Umbilical cord (tissue), 1 donor: ENCODE measurements at regions not wholly inside any gene's neighbourhood (a gene's known extent, or its start where the extent isn't known, plus 50 kb on each side); places are given as distances from the start of the nearest gene placed in this dataset.

Source experiments
- DNase-seq: peaks from one replicate; pipeline ENCODE4 v3.0.0-alpha.2; 2015; ENCODE audit warnings: low spot score

DNA sequence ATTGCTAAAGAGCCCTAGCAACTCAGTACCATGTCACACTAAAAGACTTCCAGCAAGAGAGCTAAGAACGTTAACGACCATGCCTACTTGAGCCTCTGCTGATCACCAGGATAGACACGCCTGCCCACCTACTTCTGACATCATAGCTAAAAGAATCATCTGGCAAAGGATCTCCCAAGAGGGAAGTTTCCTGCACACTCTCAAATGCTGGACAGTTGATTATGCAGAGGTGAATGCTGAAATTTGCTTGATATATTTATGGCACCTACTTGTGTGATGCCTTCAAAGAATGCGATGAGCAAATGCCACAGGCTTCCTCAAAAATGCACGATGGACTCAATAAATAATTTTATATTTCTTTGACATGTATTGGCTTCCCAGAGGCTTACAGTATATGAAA, 113.6 kb downstream of the GALC start:
- no peak for DNase-seq

DNA sequence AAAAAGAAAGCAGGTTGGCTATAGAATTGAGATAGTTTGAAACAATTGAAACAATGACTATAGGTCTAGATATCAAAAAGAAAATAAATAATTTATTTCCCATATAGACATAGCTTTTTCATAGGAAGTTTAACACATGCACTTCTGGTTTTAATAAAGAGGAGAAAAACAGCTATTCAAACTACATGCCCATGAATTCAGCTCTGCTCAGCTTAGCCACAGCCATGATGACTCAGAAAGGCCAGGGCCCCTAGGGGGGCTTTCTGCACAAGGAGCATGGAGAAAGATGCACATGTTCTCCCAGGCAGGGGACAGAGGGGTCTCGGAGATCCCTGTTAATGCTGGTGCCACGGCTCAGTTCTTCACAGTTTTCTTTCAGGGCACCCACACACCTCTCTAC, 114.0 kb downstream of the GALC start:
- DNase-seq, result no peak

DNA sequence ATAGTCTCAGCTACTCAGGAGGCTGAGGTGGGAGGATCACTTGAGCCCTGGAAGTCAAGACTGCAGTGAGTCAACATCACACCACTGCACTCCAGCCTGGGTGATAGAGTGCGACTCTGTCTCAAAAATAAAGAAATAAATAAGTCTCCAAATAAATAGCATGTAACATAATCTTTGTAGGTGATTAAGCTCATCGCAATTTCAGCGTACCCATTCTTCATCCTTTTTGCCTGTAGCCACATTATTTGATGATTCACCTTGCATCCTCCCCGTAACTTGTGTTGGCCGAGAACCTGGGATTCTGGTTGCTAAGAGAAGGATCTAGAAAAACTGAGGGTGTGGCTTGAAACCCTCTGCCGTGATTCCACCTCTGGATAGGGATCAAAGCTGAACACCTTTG, 115.1 kb downstream of the GALC start:
- DNase-seq, result no peak

DNA sequence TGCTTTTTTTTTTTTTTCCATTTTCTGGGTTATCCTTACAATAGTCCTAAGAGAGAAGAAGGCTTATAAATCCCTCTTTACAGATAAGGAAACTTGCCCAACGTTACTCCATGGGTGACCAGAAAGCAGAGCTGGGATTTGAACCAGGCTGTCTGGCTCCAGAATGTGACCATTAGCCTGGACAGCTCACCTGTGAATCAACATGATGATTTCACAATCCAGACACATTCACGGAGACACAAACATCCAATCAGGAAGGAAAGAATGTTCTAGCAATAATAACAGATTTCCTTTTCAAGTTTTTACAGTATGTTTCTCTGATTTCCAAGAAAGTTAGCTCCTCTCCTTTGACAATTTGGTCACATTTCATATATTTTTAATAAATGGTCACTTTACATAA, 118.3 kb downstream of the GALC start:
- no peak for DNase-seq

DNA sequence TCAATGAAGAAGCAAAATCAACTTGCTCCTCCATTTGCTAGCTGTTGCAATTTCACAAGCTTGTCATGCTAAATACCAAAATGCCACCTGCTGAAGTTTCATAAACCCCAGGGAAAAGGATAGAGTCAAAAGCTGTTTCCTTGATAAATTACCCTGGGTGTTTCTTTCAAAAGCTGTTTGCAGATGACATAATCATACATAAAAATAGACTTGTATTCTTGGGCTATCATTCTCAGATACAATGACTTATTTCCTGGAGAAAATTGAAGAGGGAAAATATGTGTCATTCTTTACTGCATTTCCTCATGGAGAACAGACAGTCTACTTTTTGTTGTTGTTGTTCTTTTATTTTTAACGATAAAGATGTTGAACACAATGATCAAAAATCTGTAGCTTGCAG, 119.2 kb downstream of the GALC start:
- DNase-seq, result no peak

DNA sequence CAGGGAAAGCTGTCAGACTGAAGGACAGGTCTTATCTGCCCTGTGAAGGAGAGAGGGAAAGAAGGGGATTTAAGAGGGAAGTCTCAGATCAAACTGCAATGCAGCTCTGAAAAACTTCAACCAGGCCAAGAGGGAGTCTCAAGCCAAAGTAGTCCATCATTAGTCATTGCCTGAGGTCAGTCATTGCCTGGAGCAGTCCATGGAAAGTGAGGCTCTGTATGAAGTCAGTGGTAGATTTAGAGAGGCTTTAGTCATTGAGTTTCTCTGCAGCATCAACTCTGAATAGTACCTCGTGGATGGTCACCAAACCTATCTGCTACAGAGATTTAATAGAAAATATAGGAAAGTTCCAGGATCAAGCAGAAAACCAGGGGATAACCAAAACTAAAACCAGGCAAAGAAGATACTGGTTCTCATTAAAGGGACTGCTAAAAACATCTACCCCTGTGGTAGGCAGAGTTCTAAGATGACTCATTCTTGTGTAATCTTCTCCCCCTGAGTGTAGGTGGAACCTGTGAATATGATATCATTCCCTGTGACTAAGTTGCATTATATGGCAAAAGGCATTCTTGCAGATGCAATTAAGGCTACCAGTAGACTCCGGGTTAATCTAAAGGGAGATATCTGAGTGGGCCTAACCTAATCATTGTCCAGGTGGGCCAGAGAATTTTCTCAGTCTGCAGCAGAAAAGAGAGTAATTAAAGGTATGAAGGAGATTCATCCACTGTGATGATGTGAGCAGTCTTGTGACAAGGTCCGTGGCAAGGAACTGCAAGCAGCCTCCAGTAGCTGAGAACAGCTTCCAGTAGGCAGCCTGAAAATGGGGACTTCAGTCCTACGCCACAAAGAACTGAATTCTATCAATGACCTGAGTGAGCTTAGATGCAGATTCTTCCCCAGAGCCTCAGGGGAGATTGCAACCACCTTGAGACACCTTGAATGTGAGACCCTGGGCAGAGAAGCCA, 123.1 kb downstream of the GALC start:
- DNase-seq, result no peak

DNA sequence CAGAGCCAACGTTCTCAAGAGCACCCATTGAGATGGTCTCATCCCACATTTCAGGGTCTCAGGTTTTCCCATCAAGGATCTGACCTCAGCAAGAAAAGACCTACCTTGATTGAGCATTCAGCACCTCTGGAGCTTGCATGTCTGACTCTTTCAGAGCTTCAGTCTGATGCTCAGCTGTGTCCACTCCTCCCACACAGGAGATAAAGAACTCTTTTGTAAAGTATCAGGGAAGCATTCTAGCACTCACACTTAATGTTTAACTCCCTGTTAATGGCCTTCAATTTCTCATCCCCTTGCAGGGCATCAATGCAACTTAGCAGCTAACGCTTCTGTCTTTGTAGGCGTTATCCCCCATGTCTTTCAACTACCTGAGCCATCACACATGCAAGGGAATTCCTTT, 124.1 kb downstream of the GALC start:
- DNase-seq, result no peak

DNA sequence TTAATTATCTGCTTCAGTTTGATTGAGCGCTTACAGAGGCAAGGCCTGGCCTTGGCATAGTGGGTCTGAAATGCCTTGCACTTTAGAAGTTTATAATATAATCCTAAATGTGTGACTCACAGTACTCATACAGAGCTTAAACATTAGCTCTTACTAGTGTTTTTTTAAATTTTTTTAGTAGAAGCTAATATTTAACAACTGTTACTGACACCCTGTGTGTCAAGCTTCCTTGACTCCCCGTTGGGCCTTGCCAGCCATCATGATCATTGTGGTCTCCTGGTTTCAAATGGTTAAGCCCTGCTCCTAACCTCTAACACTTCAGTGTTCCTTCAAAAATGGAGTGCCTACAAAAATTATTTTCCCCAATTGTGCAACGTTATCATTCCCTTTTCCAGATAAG, 126.9 kb downstream of the GALC start:
- no peak for DNase-seq

DNA sequence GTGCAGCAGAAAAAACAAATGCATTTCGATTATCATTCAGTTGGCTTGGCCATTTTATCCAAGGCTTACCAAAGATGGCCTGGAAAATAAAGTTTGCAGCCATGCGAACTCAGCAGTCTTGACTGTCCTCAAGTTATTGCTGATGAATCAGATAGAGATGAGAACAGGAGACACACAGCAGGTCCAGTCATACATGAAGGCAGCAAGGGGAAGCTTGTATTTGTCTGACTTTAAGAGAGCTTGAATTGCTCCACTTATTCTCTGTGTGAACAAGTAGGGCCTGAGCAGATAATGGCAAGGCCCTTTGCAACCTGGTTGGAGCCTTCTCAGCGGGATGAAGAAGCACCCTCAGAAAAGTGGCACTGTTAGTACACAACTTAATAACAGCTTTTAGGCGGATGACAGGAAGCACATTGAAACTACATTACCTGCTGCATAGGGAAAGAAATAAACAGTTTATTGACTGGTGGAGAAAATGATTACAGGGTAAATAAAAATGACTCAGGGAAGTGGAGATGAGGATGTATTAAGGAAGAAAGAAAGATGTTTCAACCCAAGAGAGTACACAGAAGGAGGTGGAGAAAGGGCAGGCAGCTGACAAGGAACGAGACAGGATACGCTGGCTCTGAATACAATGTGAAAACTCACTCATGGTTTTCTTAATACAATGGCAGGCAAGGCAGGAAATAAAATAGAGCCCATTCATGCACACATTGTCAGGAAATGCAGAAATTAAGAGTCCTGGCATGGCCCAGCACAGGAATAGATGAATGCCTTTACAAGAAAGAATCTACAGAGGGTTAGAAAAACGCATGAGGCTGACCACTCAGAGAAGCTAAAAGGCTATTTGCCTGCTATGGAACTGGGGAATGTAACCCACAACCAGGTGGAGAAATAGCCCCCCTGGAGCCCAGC, 128.4 kb downstream of the GALC start:
- no peak for DNase-seq

DNA sequence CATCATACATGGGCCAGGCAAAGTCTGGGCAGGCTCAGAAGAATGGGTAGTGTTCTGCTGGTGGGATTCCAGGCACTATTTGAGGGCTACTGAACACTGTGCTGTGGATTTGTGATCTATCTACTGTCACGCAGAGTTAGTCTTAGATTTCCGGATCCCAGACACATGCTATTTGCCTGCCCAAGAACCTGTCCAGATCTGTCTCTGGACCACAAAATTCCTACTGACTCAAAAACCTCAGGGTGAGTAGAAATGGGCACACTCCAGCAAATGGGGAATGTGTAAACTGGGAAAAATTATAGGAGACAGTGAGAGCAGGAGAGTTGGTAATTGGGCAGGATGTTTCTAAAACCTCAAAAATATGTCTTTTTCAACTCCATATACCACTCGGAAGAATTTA, 129.9 kb downstream of the GALC start:
- no peak for DNase-seq

DNA sequence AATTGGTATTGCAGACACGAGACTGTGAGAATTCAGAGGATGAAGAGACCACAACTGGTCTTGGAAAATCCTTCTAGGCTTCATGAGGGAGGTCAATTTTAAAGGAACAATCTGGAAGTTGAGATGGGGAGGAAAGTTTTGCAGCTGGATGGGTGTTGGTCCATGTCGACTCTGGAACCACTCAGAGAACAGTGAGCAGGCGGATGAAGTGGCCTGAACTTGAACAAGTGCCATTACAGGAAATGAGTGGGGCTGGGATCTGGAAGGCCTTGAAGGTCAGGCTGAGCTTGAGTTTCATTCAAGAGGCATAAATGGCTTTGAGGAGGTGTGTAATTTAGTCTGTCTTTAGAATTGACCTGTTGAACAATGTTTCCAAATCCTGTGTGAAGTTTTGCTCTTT, 140.9 kb downstream of the GALC start:
- DNase-seq, result no peak

DNA sequence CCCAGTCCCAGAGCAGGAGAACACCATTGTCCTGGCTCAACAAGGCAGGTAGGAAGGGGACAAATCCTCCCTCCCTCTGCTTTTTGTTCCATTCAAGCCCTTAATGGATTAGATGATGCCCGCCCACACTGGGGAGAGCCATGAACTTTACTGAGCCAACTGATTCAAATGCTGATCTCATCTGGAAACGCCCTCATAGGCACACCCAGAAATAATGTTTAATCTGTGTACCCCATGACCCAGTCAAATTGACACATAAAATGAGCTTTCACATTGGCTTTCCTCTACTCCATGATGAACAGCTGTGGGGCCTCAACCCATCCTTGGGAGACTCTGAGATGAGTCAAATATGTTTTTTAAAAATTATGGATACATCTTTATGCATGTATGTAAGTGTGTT, 141.8 kb downstream of the GALC start:
- DNase-seq, result no peak

DNA sequence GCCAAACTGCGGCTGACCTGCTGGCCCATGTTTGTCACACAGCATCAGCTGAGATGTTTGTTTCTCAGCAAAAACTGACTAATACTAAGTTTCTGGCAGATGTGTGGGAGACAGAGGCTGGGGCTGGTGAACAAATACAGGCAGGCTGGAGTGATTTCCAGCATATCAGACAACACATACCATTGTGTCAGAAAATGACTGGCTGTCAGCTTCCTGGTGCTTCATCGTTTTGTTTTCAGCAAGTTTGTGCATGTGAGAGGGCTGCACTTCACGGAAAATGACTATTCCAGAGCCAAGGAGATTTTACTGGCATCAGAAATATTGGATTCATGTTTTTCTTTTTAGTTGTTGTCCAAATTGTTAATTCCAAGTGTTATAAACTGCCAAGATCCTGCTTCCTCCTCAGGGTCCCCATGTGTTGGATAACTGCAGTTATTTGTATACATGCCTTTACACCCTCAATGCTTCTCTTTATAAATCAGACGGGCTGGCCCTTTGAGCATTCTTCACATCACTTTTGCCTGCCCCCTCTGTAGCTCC, 145.7 kb downstream of the GALC start:
- no peak for DNase-seq

DNA sequence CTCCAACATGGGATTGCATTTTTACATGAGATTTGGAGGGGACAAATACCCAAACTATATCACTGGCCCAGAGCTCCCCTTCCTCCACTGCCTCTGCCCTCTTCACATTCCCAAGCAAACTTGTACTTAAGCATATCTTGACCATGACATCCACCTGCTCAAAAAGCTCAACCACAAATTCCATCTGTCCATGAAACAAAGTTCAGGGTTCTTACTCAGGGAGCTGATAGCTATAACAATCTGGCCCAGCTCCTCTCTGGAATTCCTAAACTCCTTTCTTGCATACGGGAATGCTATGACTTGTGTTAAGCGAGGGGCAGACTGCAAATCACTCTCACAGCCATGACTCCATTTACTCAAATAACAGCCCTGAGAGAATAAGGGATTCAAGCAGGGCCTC, 152.1 kb downstream of the GALC start:
- DNase-seq, result no peak

DNA sequence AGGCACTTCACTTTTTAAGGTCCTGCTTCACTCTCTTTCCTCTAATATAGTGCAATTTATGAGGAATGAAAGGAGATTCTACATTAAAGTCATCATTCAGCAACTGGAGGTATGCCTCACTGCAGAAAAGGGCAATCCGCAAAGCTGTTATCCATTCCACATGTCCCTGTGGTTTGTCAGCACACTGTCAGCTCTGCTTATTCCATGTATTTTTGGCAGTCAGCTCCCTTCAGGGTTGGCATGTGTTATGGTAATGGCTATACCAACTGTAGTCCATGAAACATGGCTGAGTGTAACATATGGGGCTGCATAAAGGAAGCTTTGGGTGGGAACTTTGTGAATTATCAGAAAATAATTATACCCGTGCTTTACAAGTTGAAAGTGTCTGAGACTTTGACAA, 154.1 kb downstream of the GALC start:
- DNase-seq, result peak; percentile 14

DNA sequence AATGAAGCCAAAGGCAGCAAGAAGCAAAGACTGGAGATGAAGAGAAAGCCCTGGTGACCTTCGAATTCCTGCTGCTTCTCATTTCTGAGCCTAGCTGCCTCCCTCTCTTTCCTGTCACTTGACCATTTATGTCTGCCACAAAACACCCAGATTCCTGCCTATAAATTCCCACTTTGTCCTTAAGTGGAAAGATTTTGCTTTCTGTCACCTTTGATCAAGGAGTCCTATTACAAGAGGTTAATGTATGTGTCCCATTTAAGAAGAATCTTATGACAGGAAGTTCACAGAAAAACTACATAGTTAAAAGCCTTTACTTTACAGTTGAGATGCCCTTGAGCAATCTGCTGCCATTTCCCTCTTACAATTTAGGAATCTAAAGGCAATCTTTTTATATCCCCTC, 155.7 kb downstream of the GALC start:
- DNase-seq, result no peak

DNA sequence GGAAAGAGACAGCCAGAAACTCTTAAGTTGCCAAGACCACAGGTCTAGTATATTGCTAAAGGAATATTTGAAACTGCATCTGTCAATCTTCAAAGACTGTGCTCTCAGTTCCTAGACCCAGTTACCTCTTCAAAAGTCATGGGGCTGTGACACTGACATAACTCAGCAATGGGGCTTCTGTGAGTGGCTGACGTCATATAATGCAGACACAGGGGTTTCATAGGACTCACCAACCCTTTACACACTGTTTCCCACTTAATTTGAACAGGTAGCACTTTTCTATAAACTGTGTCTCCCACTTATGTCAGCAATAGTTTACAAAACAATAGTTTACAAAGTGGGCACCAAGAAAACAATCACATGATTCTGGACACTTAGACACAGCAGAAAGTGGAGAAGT, 158.4 kb downstream of the GALC start:
- no peak for DNase-seq

DNA sequence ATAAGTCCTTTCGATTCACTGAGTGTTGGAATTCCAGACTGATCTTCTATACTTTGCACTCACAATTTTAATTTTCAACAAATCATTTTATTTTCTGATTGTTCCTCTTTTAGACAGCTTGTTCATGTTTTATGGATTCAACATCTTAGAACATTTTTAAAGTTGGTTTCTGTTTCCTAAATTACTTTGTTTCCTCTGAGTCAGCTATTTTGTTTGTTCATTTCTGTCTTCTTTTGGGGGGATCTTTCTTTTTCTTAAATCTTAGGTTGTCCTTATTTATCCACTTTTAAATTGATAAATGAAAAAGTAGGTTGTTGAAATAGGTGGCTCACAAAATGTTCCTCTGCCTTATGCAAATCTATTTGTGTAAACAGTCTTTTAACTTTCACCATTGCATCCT, 160.0 kb downstream of the GALC start:
- no peak for DNase-seq

DNA sequence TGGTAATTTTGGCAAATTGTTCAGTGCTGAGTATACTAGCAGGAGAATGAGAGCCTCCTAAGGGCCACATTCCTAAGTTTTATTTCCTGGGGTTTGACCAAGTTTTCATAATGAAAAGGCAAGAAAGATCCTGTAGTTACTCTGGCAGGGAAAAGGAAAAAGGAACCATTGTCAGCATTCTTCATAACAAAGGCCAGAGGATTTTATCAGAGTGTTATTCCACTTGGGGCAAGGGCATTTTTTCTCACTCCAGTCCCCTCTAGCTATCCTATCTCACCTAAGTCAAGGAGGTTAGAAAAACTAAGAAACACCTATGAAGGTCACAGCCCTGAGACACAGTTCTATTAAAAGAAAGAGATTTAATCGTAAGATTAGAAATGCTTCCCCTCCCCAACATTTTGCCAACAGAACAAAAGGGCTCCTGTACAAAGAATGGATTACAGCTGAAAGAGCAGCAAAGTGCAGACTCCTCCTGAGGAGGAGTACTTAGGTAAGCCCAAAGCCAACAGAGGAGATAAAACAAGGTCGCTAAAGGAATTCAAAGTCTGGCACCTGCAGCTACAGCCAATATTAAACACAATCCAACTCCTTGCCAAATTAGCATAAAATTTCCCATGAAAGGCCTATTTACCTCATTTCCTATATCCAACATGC, 162.4 kb downstream of the GALC start:
- DNase-seq, result no peak

DNA sequence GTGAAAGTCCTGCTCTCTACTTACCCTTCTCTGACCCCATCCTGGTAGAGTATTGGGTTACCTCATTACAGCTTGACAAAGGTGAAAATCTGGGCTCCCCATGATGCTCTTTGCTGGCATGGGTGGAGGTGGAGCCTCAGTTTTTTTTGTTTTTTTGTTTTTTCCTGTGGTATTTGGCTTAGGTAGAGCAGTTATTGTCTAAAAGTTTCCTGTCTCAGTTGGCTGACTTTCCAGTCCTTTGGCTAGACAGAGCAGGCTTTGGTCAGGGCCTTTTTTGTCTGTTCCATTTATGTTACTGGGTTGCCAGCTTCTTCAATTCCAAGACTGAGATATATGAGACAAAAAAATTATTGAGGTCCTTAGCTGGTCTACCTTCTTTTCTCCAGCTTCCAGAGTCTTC, 163.4 kb downstream of the GALC start:
- DNase-seq, result no peak

DNA sequence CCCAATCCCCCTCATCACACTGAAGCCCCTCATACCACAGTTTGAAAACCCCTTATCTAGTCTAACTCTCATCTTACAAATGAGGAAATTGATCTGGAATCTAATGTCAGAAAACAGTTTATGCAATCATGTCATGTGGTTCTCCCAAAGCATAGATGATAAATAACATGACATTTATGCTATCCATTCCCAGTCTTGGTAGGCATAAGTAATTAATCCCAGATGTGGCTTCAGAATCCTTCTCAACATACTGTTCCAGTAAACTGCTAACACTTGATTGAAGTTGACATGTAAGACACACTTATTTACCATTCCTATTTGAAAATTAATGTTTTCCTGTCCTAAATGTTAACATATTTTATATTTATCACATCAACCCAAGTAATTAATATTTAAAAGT, 168.7 kb downstream of the GALC start:
- no peak for DNase-seq

DNA sequence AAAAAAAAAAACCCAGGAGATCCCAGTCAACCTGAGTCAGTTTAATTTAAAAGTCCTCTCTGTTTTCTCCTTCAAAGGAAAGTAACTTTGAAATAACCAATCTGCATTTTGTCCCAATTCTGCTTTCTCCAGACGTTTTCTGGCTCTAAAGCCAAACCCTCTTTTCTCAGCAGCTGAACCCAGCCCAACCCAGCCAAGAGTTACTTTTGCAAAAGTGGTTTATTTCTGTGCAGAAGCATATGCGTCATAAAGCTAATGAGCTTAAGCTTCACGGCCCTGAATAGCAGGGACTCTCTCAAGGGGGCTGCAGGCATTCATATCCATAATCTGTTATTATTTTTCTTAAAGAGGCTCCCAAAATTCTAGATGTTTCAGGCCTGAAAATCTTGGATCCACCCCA, 176.6 kb downstream of the GALC start:
- no peak for DNase-seq
